HEK293T (cell line): ENCODE measurements at regions not wholly inside any gene's neighbourhood (a gene's known extent, or its start where the extent isn't known, plus 50 kb on each side); places are given as distances from the start of the nearest gene placed in this dataset.

Experiments used
- ARNT ChIP-seq: fragments of 450-650 bp; IDR thresholded peaks from 2 replicates; pipeline ENCODE4 v1.6.1; 2017; ENCODE audit warnings: mild to moderate bottlenecking
- BHLHE40 ChIP-seq: fragments of 450-650 bp; IDR thresholded peaks from 2 replicates; pipeline ENCODE4 v1.6.1; 2016; ENCODE audit warnings: mild to moderate bottlenecking, moderate library complexity, borderline replicate concordance
- ELF4 ChIP-seq: fragments of 450-650 bp; IDR thresholded peaks from 2 replicates; pipeline ENCODE4 v1.6.1; 2017; ENCODE audit warnings: antibody characterized with exemption
- HDGF ChIP-seq: fragments of 450-650 bp; IDR thresholded peaks from 2 replicates; pipeline ENCODE4 v1.6.1; 2017; ENCODE audit warnings: antibody characterized with exemption, borderline replicate concordance
- L3MBTL2 ChIP-seq: fragments of 450-650 bp; conservative IDR thresholded peaks from 2 replicates; pipeline ENCODE4 v1.6.1; 2016; ENCODE audit warnings: mild to moderate bottlenecking
- SP1 ChIP-seq: fragments of 450-650 bp; IDR thresholded peaks from 2 replicates; pipeline ENCODE4 v1.6.1; 2017
- ZNF384 ChIP-seq: fragments of 450-650 bp; IDR thresholded peaks from 2 replicates; pipeline ENCODE4 v1.6.1; 2016

DNA sequence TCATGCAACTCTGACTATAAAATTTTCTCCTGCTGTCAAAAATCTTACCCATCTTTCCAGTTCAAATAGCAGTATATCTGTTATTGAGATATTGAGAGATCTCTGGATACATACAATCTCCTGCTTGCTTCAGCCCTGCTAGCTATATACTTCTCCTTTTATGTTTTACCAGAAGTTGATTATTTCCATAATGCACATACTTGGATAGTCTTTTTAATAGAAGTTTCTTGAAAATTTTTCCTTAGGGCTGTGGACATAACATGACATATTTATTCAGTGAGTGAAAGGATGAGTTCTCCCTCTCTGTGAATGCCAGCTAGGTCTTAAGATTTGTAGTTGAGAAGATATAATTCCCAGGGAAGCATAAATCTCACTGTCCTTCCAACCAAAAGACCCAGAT, 234.1 kb upstream of the NR3C2 start:
- TF ChIP-seq SP1 (no peak), ARNT (no peak), L3MBTL2 (no peak), ZNF384 (no peak), HDGF (no peak), BHLHE40 (no peak), ELF4 (no peak)
